HEK293T (cell line): ENCODE measurements at regions not wholly inside any gene's neighbourhood (a gene's known extent, or its start where the extent isn't known, plus 50 kb on each side); places are given as distances from the start of the nearest gene placed in this dataset.

Source experiments
- BHLHE40 ChIP-seq: fragments of 450-650 bp; IDR thresholded peaks from 2 replicates; pipeline ENCODE4 v1.6.1; 2016; ENCODE audit warnings: mild to moderate bottlenecking, moderate library complexity, borderline replicate concordance
- HDGF ChIP-seq: fragments of 450-650 bp; IDR thresholded peaks from 2 replicates; pipeline ENCODE4 v1.6.1; 2017; ENCODE audit warnings: antibody characterized with exemption, borderline replicate concordance
- SP1 ChIP-seq: fragments of 450-650 bp; IDR thresholded peaks from 2 replicates; pipeline ENCODE4 v1.6.1; 2017
- ZNF384 ChIP-seq: fragments of 450-650 bp; IDR thresholded peaks from 2 replicates; pipeline ENCODE4 v1.6.1; 2016

- TF ChIP-seq SP1 (no peak), HDGF (no peak), ZNF384 (no peak), BHLHE40 (no peak)
Measured at GRCh38 chr17:15108992-15109391, 156.1 kb downstream of the PMP22 start.
